ENCODE measurements at regions not wholly inside any gene's neighbourhood (a gene's known extent, or its start where the extent isn't known, plus 50 kb on each side); places are given as distances from the start of the nearest gene placed in this dataset.

GRCh38 chr1:78224861-78225552 lies 179.2 kb downstream of the GIPC2 start:
- H4K8ac ChIP-seq (ENCODE audit: low read depth, low read length): no peak overlapping the region
- H3K14ac ChIP-seq (ENCODE audit: low read length): no peak overlapping the region
- no peak overlapping the region for H3K4me2 ChIP-seq (ENCODE audit: low read length)
- H3K9ac ChIP-seq (ENCODE audit: low read length): no peak overlapping the region
- H3K79me2 ChIP-seq (ENCODE audit: control insufficient read depth, insufficient read depth, low read length, poor library complexity): no peaks in the 10 kb centered on the region
- no peak overlapping the region for H3K18ac ChIP-seq (ENCODE audit: low read length)
- H2BK5ac ChIP-seq (ENCODE audit: low read depth, low read length, poor library complexity): no peak overlapping the region
- no peak overlapping the region for H3K27ac ChIP-seq (ENCODE audit: low read depth, low read length)
- no peaks in the 10 kb centered on the region for H3K36me3 ChIP-seq (ENCODE audit: control insufficient read depth in 1 of 2, insufficient read depth in 2 of 2, low read length in 2 of 2)
- no peak overlapping the region for H3K23ac ChIP-seq (ENCODE audit: low read length)
- no peak overlapping the region for H2AFZ ChIP-seq (ENCODE audit: insufficient read depth, low read length, poor library complexity)
- no peaks in the 10 kb centered on the region for H3K9me3 ChIP-seq (ENCODE audit: insufficient read depth, low read depth, low read length)
- H3K79me1 ChIP-seq (ENCODE audit: low read length): no peaks in the 10 kb centered on the region
- no CpG with 5 or more reads among the region's 3 CpGs for WGBS (ENCODE audit: extremely low coverage, insufficient coverage, insufficient read length)
- H2AK5ac ChIP-seq (ENCODE audit: low read length): no peak overlapping the region
- H3K4me1 ChIP-seq (ENCODE audit: control insufficient read depth in 1 of 2, insufficient read depth in 2 of 2, low read length in 2 of 2): no peaks in the 10 kb centered on the region
- H4K91ac ChIP-seq (ENCODE audit: low read depth, low read length): no peak overlapping the region
- no peak overlapping the region for H2BK12ac ChIP-seq (ENCODE audit: low read length)
- no peak overlapping the region for H4K12ac ChIP-seq (ENCODE audit: low read depth, low read length)
- H3K27me3 ChIP-seq (ENCODE audit: insufficient read depth, low read length): no peaks in the 10 kb centered on the region
- H3K4ac ChIP-seq (ENCODE audit: low read depth, low read length): no peak overlapping the region
- H2BK120ac ChIP-seq (ENCODE audit: insufficient read depth, low read length, poor library complexity): no peak overlapping the region
- DNase-seq: no peak
- no peak overlapping the region for H3K4me3 ChIP-seq (ENCODE audit: low read depth, low read length)

GRCh38 chr1:78226784-78227183 lies 181.0 kb downstream of the GIPC2 start:
- no peaks in the 10 kb centered on the region for H3K27me3 ChIP-seq (ENCODE audit: insufficient read depth, low read length)
- no peak overlapping the region for H4K91ac ChIP-seq (ENCODE audit: low read depth, low read length)
- no peaks in the 10 kb centered on the region for H3K79me1 ChIP-seq (ENCODE audit: low read length)
- H3K4me1 ChIP-seq (ENCODE audit: control insufficient read depth in 1 of 2, insufficient read depth in 2 of 2, low read length in 2 of 2): no peaks in the 10 kb centered on the region
- no peak overlapping the region for H2BK120ac ChIP-seq (ENCODE audit: insufficient read depth, low read length, poor library complexity)
- WGBS (ENCODE audit: extremely low coverage, insufficient coverage, insufficient read length): no CpG with 5 or more reads among the region's 3 CpGs
- H3K4me2 ChIP-seq (ENCODE audit: low read length): no peak overlapping the region
- no peak overlapping the region for H4K8ac ChIP-seq (ENCODE audit: low read depth, low read length)
- no peak overlapping the region for H3K27ac ChIP-seq (ENCODE audit: low read depth, low read length)
- no peak overlapping the region for H2AK5ac ChIP-seq (ENCODE audit: low read length)
- no peaks in the 10 kb centered on the region for H3K79me2 ChIP-seq (ENCODE audit: control insufficient read depth, insufficient read depth, low read length, poor library complexity)
- no peak overlapping the region for H2BK5ac ChIP-seq (ENCODE audit: low read depth, low read length, poor library complexity)
- no peak overlapping the region for H3K4me3 ChIP-seq (ENCODE audit: low read depth, low read length)
- H3K9me3 ChIP-seq (ENCODE audit: insufficient read depth, low read depth, low read length): no peaks in the 10 kb centered on the region
- no peak overlapping the region for H2AFZ ChIP-seq (ENCODE audit: insufficient read depth, low read length, poor library complexity)
- H3K23ac ChIP-seq (ENCODE audit: low read length): no peak overlapping the region
- H2BK12ac ChIP-seq (ENCODE audit: low read length): no peak overlapping the region
- H3K18ac ChIP-seq (ENCODE audit: low read length): no peak overlapping the region
- no peak overlapping the region for H4K12ac ChIP-seq (ENCODE audit: low read depth, low read length)
- H3K14ac ChIP-seq (ENCODE audit: low read length): no peak overlapping the region
- H3K36me3 ChIP-seq (ENCODE audit: control insufficient read depth in 1 of 2, insufficient read depth in 2 of 2, low read length in 2 of 2): no peaks in the 10 kb centered on the region
- H3K4ac ChIP-seq (ENCODE audit: low read depth, low read length): no peak overlapping the region
- DNase-seq: no peak
- H3K9ac ChIP-seq (ENCODE audit: low read length): no peak overlapping the region

- no peak overlapping the region for H2BK120ac ChIP-seq (ENCODE audit: insufficient read depth, low read length, poor library complexity)
- no peaks in the 10 kb centered on the region for H3K4me1 ChIP-seq (ENCODE audit: control insufficient read depth in 1 of 2, insufficient read depth in 2 of 2, low read length in 2 of 2)
- no peak overlapping the region for H4K12ac ChIP-seq (ENCODE audit: low read depth, low read length)
- no peak overlapping the region for H2AFZ ChIP-seq (ENCODE audit: insufficient read depth, low read length, poor library complexity)
- H3K18ac ChIP-seq (ENCODE audit: low read length): no peak overlapping the region
- H3K23ac ChIP-seq (ENCODE audit: low read length): no peak overlapping the region
- no peaks in the 10 kb centered on the region for H3K36me3 ChIP-seq (ENCODE audit: control insufficient read depth in 1 of 2, insufficient read depth in 2 of 2, low read length in 2 of 2)
- H4K8ac ChIP-seq (ENCODE audit: low read depth, low read length): no peak overlapping the region
- no peak overlapping the region for H2BK5ac ChIP-seq (ENCODE audit: low read depth, low read length, poor library complexity)
- DNase-seq: no peak
- H3K79me2 ChIP-seq (ENCODE audit: control insufficient read depth, insufficient read depth, low read length, poor library complexity): no peaks in the 10 kb centered on the region
- no peaks in the 10 kb centered on the region for H3K27me3 ChIP-seq (ENCODE audit: insufficient read depth, low read length)
- H3K4me3 ChIP-seq (ENCODE audit: low read depth, low read length): no peak overlapping the region
- no peaks in the 10 kb centered on the region for H3K79me1 ChIP-seq (ENCODE audit: low read length)
- H2AK5ac ChIP-seq (ENCODE audit: low read length): no peak overlapping the region
- no peak overlapping the region for H3K4ac ChIP-seq (ENCODE audit: low read depth, low read length)
- H3K27ac ChIP-seq (ENCODE audit: low read depth, low read length): no peak overlapping the region
- no peak overlapping the region for H4K91ac ChIP-seq (ENCODE audit: low read depth, low read length)
- no peak overlapping the region for H2BK12ac ChIP-seq (ENCODE audit: low read length)
- no peak overlapping the region for H3K9ac ChIP-seq (ENCODE audit: low read length)
- no peak overlapping the region for H3K14ac ChIP-seq (ENCODE audit: low read length)
- H3K4me2 ChIP-seq (ENCODE audit: low read length): no peak overlapping the region
- WGBS (ENCODE audit: extremely low coverage, insufficient coverage, insufficient read length): no CpG with 5 or more reads among the region's 6 CpGs
- H3K9me3 ChIP-seq (ENCODE audit: insufficient read depth, low read depth, low read length): no peaks in the 10 kb centered on the region
These were observed 182.2 kb downstream of the GIPC2 start for GRCh38 chr1:78227705-78228635.

- Histone ChIP-seq H3K23ac (ENCODE audit: low read length) (no peak overlapping the region), H4K8ac (ENCODE audit: low read depth, low read length) (no peak overlapping the region), H2BK5ac (ENCODE audit: low read depth, low read length, poor library complexity) (no peak overlapping the region), H3K36me3 (ENCODE audit: control insufficient read depth in 1 of 2, insufficient read depth in 2 of 2, low read length in 2 of 2) (no peaks in the 10 kb centered on the region), H3K9me3 (ENCODE audit: insufficient read depth, low read depth, low read length) (no peaks in the 10 kb centered on the region), H3K9ac (ENCODE audit: low read length) (no peak overlapping the region), H3K79me1 (ENCODE audit: low read length) (no peaks in the 10 kb centered on the region), H4K91ac (ENCODE audit: low read depth, low read length) (no peak overlapping the region), H3K4me2 (ENCODE audit: low read length) (no peak overlapping the region), H2BK12ac (ENCODE audit: low read length) (no peak overlapping the region), H3K14ac (ENCODE audit: low read length) (no peak overlapping the region), H2AFZ (ENCODE audit: insufficient read depth, low read length, poor library complexity) (no peak overlapping the region), H3K4me1 (ENCODE audit: control insufficient read depth in 1 of 2, insufficient read depth in 2 of 2, low read length in 2 of 2) (no peaks in the 10 kb centered on the region), H3K4ac (ENCODE audit: low read depth, low read length) (no peak overlapping the region), H3K79me2 (ENCODE audit: control insufficient read depth, insufficient read depth, low read length, poor library complexity) (no peaks in the 10 kb centered on the region), H3K27me3 (ENCODE audit: insufficient read depth, low read length) (no peaks in the 10 kb centered on the region), H3K18ac (ENCODE audit: low read length) (no peak overlapping the region), H3K27ac (ENCODE audit: low read depth, low read length) (no peak overlapping the region), H2AK5ac (ENCODE audit: low read length) (no peak overlapping the region), H3K4me3 (ENCODE audit: low read depth, low read length) (no peak overlapping the region), H2BK120ac (ENCODE audit: insufficient read depth, low read length, poor library complexity) (no peak overlapping the region), H4K12ac (ENCODE audit: low read depth, low read length) (no peak overlapping the region)
- WGBS (ENCODE audit: extremely low coverage, insufficient coverage, insufficient read length): no CpG with 5 or more reads among the region's 3 CpGs
- peak; percentile 38 to 75 for DNase-seq
These were observed 183.6 kb downstream of the GIPC2 start for GRCh38 chr1:78229344-78229743.
